Choroid plexus epithelial cell (primary cell): ENCODE measurements at regions not wholly inside any gene's neighbourhood (a gene's known extent, or its start where the extent isn't known, plus 50 kb on each side); places are given as distances from the start of the nearest gene placed in this dataset.

Experiments
- DNase-seq: peaks from one replicate; pipeline ENCODE4 v3.0.0-alpha.2; 2010; ENCODE audit warnings: low read depth
- H3K4me3 ChIP-seq: 2 replicates; pipeline ENCODE4 v1.5.1; 2011; ENCODE audit warnings: low read depth, mild to moderate bottlenecking, control low read depth, low read length, moderate library complexity
- CTCF ChIP-seq: conservative IDR thresholded peaks from 2 replicates; pipeline ENCODE4 v1.5.1; 2011; ENCODE audit warnings: low read depth, mild to moderate bottlenecking, control low read depth, inconsistent platforms, low read length, moderate library complexity

GRCh38 chr2:8414946-8415879 is 266.6 kb upstream of the ID2 start:
- no peak for DNase-seq
- TF ChIP-seq CTCF = no peak
- H3K4me3 ChIP-seq = no peak overlapping the region

- no peak for TF ChIP-seq CTCF
- H3K4me3 ChIP-seq = no peak overlapping the region
- DNase-seq = no peak
These were observed 265.8 kb upstream of the ID2 start for GRCh38 chr2:8416001-8416571.

GRCh38 chr2:8416849-8417832 is 264.7 kb upstream of the ID2 start:
- DNase-seq = no peak
- H3K4me3 ChIP-seq = no peak overlapping the region
- TF ChIP-seq CTCF = no peak

GRCh38 chr2:8418721-8419120 is 263.1 kb upstream of the ID2 start:
- DNase-seq = peak; percentile 29
- no peak overlapping the region for H3K4me3 ChIP-seq
- no peak for TF ChIP-seq CTCF

- H3K4me3 ChIP-seq = no peak overlapping the region
- no peak for TF ChIP-seq CTCF
- DNase-seq = no peak
These were observed 260.0 kb upstream of the ID2 start for GRCh38 chr2:8421658-8422449.

GRCh38 chr2:8422450-8422800 is 259.4 kb upstream of the ID2 start:
- TF ChIP-seq CTCF = no peak
- no peak overlapping the region for H3K4me3 ChIP-seq
- no peak for DNase-seq
